ENCODE measurements at regions not wholly inside any gene's neighbourhood (a gene's known extent, or its start where the extent isn't known, plus 50 kb on each side); places are given as distances from the start of the nearest gene placed in this dataset.

DNA sequence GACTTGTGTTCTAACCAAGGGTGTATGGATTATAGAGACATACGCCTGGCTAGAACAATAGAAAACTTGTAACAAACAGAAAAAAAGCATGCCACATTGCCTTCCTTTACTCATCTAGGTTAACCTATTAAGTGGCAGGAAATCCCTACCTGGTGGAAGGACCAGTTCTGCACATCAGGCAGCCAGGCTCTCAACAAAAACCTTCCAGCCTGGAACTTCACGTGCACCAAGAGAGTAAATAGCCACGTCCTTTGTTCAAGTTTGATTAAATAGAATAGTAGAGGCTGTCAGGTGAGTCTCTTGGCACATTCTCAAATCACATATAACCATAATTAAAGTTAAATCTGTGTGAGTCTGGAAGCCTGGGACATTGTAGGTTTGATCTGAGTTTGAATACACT is 85.0 kb upstream of the DPH6 start:
- WGBS (ENCODE audit: insufficient coverage) = no CpG with 5 or more reads among the region's 3 CpGs
- no peak overlapping the region for H3K4me3 ChIP-seq (ENCODE audit: control extremely low read depth in 1 of 5, extremely low read depth in 1 of 5, insufficient read depth in 1 of 5, low read depth in 2 of 5, low read length in 4 of 5)
- CTCF ChIA-PET = no interaction called here
- H3K9me3 ChIP-seq (ENCODE audit: control extremely low read depth in 1 of 3, control insufficient read depth in 2 of 3, insufficient read depth in 1 of 3, low read length in 2 of 3) = peaks cover 0 to 2% (median 0%) of the 10 kb centered on the region in 3 donors
- H3K27me3 ChIP-seq (replicated peaks in 1 of 4; ENCODE audit: control extremely low read depth in 1 of 4, control insufficient read depth in 3 of 4, insufficient read depth in 4 of 4, low read length in 3 of 4) = peaks cover 0 to 5% (median 1%) of the 10 kb centered on the region in 4 experiments
- Mint-ChIP-seq H3K27me3 (peaks cover 10% of the 10 kb centered on the region), H3K4me1 (no peaks in the 10 kb centered on the region), H3K4me3 (no peak overlapping the region), H3K9me3 (ENCODE audit: insufficient read depth) (no peaks in the 10 kb centered on the region), H3K27ac (no peak overlapping the region)
- ATAC-seq (ENCODE audit: low read depth) = no peak
- DNase-seq = no peak
- H2AFZ ChIP-seq (ENCODE audit: insufficient read depth, low read depth, low read length, poor library complexity, severe bottlenecking) = no peak overlapping the region
- no peak overlapping the region for H3K4me2 ChIP-seq (replicated peaks; ENCODE audit: low read depth, low read length, poor library complexity, severe bottlenecking)
- no peaks in the 10 kb centered on the region for H3K36me3 ChIP-seq (replicated peaks in 1 of 2; ENCODE audit: control extremely low read depth in 1 of 2, control insufficient read depth in 1 of 2, extremely low read depth in 1 of 2, insufficient read depth in 2 of 2, low read length in 1 of 2)
- H3K4me1 ChIP-seq (ENCODE audit: control insufficient read depth in 2 of 2, insufficient read depth in 2 of 2, low read length in 2 of 2) = no peaks in the 10 kb centered on the region
- H3K79me2 ChIP-seq (ENCODE audit: control insufficient read depth, insufficient read depth, low read length) = no peaks in the 10 kb centered on the region
- no peaks in the 10 kb centered on the region for H4K20me1 ChIP-seq (ENCODE audit: control insufficient read depth, insufficient read depth, low read length, poor library complexity, severe bottlenecking)
- POLR2A ChIA-PET = no interaction called here
- TF ChIP-seq, protein P1, sequence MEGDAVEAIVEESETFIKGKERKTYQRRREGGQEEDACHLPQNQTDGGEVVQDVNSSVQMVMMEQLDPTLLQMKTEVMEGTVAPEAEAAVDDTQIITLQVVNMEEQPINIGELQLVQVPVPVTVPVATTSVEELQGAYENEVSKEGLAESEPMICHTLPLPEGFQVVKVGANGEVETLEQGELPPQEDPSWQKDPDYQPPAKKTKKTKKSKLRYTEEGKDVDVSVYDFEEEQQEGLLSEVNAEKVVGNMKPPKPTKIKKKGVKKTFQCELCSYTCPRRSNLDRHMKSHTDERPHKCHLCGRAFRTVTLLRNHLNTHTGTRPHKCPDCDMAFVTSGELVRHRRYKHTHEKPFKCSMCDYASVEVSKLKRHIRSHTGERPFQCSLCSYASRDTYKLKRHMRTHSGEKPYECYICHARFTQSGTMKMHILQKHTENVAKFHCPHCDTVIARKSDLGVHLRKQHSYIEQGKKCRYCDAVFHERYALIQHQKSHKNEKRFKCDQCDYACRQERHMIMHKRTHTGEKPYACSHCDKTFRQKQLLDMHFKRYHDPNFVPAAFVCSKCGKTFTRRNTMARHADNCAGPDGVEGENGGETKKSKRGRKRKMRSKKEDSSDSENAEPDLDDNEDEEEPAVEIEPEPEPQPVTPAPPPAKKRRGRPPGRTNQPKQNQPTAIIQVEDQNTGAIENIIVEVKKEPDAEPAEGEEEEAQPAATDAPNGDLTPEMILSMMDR (IDR thresholded peaks at IDR 0.05) = no peak
- no peak for TF ChIP-seq EZH2 (IDR thresholded peaks at IDR 0.05; ENCODE audit: borderline replicate concordance, insufficient read depth, low read depth, low read length, poor library complexity, severe bottlenecking)
- no peak overlapping the region for H3K9ac ChIP-seq (ENCODE audit: low read length)
- no peak overlapping the region for H3K27ac ChIP-seq (ENCODE audit: low read length in 2 of 2)
- intact Hi-C loops (cut with micrococcal nuclease) = no loop called here

DNA sequence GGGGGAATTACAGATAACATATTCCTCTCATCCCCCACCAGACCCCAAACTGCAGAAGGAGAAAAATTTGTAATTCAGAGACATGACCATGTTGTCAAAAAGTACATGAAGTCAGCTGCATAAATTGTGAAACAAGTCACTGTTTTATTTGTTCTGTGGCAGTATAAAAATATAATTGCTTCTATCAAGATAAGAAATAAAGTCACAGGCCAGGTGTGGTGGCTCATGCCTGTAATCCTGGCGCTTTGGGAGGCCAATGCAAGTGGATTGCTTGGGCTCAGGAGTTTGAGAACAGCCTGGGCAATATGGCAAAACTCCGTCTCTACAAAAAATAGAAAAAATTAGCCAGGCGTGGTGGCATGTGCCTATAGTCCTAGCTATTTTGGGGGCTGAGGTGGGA is 87.7 kb upstream of the DPH6 start:
- no peak for TF ChIP-seq EZH2 (IDR thresholded peaks at IDR 0.05; ENCODE audit: borderline replicate concordance, insufficient read depth, low read depth, low read length, poor library complexity, severe bottlenecking)
- TF ChIP-seq, protein P1 (IDR thresholded peaks at IDR 0.05) = no peak
- H3K27me3 ChIP-seq (replicated peaks in 1 of 4; ENCODE audit: control extremely low read depth in 1 of 4, control insufficient read depth in 3 of 4, insufficient read depth in 4 of 4, low read length in 3 of 4) = peaks cover 0 to 2% (median 0%) of the 10 kb centered on the region in 4 experiments
- peaks cover 0 to 2% (median 0%) of the 10 kb centered on the region in 3 donors for H3K9me3 ChIP-seq (ENCODE audit: control extremely low read depth in 1 of 3, control insufficient read depth in 2 of 3, insufficient read depth in 1 of 3, low read length in 2 of 3)
- POLR2A ChIA-PET = no interaction called here
- H3K4me1 ChIP-seq (ENCODE audit: control insufficient read depth in 2 of 2, insufficient read depth in 2 of 2, low read length in 2 of 2) = no peaks in the 10 kb centered on the region
- peaks cover 3% of the 10 kb centered on the region for H3K9me3 Mint-ChIP-seq (ENCODE audit: insufficient read depth)
- no peak overlapping the region for H3K4me3 ChIP-seq (ENCODE audit: control extremely low read depth in 1 of 5, extremely low read depth in 1 of 5, insufficient read depth in 1 of 5, low read depth in 2 of 5, low read length in 4 of 5)
- no peak overlapping the region for H3K4me2 ChIP-seq (replicated peaks; ENCODE audit: low read depth, low read length, poor library complexity, severe bottlenecking)
- H3K27me3 Mint-ChIP-seq = peaks cover 17% of the 10 kb centered on the region
- no peak overlapping the region for H2AFZ ChIP-seq (ENCODE audit: insufficient read depth, low read depth, low read length, poor library complexity, severe bottlenecking)
- intact Hi-C loops (cut with micrococcal nuclease) = no loop called here
- CTCF ChIA-PET = no interaction called here
- H3K79me2 ChIP-seq (ENCODE audit: control insufficient read depth, insufficient read depth, low read length) = no peaks in the 10 kb centered on the region
- no peak overlapping the region for H3K27ac Mint-ChIP-seq
- ATAC-seq (ENCODE audit: low read depth) = no peak
- H3K9ac ChIP-seq (ENCODE audit: low read length) = no peak overlapping the region
- no peaks in the 10 kb centered on the region for H4K20me1 ChIP-seq (ENCODE audit: control insufficient read depth, insufficient read depth, low read length, poor library complexity, severe bottlenecking)
- DNase-seq = no peak
- WGBS (ENCODE audit: insufficient coverage) = 100% methylated on average over 1 of the region's 3 CpGs
- no peak overlapping the region for H3K4me3 Mint-ChIP-seq
- no peak overlapping the region for H3K27ac ChIP-seq (ENCODE audit: low read length in 2 of 2)
- H3K36me3 ChIP-seq (replicated peaks in 1 of 2; ENCODE audit: control extremely low read depth in 1 of 2, control insufficient read depth in 1 of 2, extremely low read depth in 1 of 2, insufficient read depth in 2 of 2, low read length in 1 of 2) = no peaks in the 10 kb centered on the region
- no peaks in the 10 kb centered on the region for H3K4me1 Mint-ChIP-seq
